ENCODE measurements at regions not wholly inside any gene's neighbourhood (a gene's known extent, or its start where the extent isn't known, plus 50 kb on each side); places are given as distances from the start of the nearest gene placed in this dataset.

DNA sequence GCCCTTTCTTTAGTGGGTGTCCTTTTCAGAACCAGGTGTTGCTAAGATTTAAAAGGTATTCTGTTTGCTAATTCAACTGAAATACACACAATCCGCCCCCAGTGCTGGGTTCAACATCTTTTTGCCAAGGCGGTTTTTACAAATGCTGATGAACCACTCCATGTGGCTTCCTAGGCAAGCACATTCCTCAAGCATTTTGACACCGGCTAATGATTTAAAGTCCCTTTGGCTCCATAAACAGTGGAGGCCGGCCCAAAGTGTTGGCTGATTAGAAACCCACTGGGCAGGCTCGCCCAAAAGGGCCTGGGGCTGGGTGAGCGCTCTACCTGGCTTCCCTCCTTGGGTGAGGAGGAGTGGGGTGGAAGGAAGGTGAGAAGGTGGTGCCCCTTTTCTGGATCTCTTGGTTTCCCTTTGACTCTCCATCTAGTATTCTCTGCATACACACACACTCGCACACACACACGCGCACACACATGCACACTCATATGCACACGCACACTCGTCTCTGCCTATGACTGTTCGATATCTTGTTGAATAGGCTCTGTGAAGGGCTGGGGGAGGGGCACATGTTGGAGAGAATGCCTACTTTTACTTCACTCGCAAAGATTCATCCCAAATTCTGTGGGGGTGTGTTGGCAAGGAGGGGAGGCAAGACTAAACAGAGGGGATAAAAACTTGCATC is 66.7 kb upstream of the ARMC2 start:
- H3K79me2 ChIP-seq (replicated peaks; ENCODE audit: insufficient read depth, low read length), result no peaks in the 10 kb centered on the region
- H3K36me3 ChIP-seq (ENCODE audit: insufficient read depth, low read length), result no peaks in the 10 kb centered on the region
- peaks cover 18% of the 10 kb centered on the region for H3K27me3 ChIP-seq (ENCODE audit: insufficient read depth, low read depth, low read length)
- H4K20me1 ChIP-seq (ENCODE audit: insufficient read depth), result no peaks in the 10 kb centered on the region
- H3K4me2 ChIP-seq (ENCODE audit: low read length), result peak overlapping the region; percentile 85
- no peaks in the 10 kb centered on the region for H3K9me2 ChIP-seq (ENCODE audit: insufficient read depth, low read length)
- no peaks in the 10 kb centered on the region for H3K9me3 ChIP-seq (ENCODE audit: low read length)
- no peak overlapping the region for H3K9ac ChIP-seq (ENCODE audit: low read length)
- peak overlapping the region; percentile 64 for H3K4me3 ChIP-seq (ENCODE audit: low read length)
- TF ChIP-seq, protein P1, sequence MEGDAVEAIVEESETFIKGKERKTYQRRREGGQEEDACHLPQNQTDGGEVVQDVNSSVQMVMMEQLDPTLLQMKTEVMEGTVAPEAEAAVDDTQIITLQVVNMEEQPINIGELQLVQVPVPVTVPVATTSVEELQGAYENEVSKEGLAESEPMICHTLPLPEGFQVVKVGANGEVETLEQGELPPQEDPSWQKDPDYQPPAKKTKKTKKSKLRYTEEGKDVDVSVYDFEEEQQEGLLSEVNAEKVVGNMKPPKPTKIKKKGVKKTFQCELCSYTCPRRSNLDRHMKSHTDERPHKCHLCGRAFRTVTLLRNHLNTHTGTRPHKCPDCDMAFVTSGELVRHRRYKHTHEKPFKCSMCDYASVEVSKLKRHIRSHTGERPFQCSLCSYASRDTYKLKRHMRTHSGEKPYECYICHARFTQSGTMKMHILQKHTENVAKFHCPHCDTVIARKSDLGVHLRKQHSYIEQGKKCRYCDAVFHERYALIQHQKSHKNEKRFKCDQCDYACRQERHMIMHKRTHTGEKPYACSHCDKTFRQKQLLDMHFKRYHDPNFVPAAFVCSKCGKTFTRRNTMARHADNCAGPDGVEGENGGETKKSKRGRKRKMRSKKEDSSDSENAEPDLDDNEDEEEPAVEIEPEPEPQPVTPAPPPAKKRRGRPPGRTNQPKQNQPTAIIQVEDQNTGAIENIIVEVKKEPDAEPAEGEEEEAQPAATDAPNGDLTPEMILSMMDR (IDR thresholded peaks at IDR 0.05; ENCODE audit: poor library complexity, severe bottlenecking), result no peak
- TF ChIP-seq, protein P2, sequence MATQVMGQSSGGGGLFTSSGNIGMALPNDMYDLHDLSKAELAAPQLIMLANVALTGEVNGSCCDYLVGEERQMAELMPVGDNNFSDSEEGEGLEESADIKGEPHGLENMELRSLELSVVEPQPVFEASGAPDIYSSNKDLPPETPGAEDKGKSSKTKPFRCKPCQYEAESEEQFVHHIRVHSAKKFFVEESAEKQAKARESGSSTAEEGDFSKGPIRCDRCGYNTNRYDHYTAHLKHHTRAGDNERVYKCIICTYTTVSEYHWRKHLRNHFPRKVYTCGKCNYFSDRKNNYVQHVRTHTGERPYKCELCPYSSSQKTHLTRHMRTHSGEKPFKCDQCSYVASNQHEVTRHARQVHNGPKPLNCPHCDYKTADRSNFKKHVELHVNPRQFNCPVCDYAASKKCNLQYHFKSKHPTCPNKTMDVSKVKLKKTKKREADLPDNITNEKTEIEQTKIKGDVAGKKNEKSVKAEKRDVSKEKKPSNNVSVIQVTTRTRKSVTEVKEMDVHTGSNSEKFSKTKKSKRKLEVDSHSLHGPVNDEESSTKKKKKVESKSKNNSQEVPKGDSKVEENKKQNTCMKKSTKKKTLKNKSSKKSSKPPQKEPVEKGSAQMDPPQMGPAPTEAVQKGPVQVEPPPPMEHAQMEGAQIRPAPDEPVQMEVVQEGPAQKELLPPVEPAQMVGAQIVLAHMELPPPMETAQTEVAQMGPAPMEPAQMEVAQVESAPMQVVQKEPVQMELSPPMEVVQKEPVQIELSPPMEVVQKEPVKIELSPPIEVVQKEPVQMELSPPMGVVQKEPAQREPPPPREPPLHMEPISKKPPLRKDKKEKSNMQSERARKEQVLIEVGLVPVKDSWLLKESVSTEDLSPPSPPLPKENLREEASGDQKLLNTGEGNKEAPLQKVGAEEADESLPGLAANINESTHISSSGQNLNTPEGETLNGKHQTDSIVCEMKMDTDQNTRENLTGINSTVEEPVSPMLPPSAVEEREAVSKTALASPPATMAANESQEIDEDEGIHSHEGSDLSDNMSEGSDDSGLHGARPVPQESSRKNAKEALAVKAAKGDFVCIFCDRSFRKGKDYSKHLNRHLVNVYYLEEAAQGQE (IDR thresholded peaks at IDR 0.05; ENCODE audit: borderline replicate concordance), result no peak
- TF ChIP-seq MXI1 (conservative IDR thresholded peaks at IDR 0.05; ENCODE audit: poor library complexity, severe bottlenecking), result no peak
- no peak for TF ChIP-seq TAF1 (IDR thresholded peaks at IDR 0.05; ENCODE audit: low read depth)
- no peak for TF ChIP-seq EP300 (conservative IDR thresholded peaks at IDR 0.05; ENCODE audit: poor library complexity, severe bottlenecking)
- TF ChIP-seq RAD21 (conservative IDR thresholded peaks at IDR 0.05), result no peak
- TF ChIP-seq POLR2AphosphoS5 (IDR thresholded peaks at IDR 0.05), result no peak
- H2AFZ ChIP-seq (ENCODE audit: low read depth, low read length), result no peak overlapping the region
- no peak overlapping the region for H3K27ac ChIP-seq (ENCODE audit: low read length)
- no peaks in the 10 kb centered on the region for H3F3A ChIP-seq (ENCODE audit: insufficient read depth, low read length, poor library complexity, severe bottlenecking)

DNA sequence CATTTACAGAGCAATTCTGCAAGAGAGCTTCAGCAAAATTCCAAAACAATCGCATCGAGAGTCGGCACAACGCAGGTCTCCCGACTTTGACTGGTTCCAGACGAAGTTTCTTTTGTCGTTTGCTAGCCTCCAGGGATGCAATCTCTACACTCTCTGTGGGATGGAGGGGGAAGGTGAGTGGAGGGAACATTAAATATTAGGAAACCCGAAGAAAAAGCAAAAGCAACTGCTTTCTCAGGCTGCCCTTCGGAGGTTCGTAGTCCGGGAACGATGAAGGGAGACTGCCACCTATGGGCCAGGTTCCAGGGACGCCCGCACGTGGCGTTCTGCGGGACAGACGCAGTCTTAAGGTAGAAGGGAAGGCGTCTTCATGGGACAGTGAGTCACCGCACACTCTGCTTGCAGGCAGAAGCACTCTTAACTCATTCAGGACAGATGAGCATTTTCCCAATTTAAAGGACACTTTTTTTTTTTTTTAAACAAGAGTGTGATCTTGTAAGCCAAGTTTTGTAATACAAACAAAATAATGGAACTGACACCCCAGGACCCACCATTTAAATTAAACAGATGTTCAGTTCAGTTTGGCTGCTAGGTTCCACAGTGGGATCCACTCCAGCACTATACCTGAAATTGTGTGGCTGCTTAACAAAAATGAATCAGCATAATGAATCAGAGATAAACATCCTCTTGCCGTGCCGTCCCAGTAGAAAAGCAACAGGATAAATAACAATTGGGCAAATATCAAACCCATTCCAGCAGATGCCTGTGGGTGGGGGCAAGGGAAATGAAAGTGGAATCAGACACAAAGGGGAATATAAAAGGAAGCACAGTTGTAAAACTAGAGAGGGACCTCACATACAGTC is 65.8 kb upstream of the ARMC2 start:
- H2AFZ ChIP-seq (ENCODE audit: low read depth, low read length), result peak overlapping the region; percentile 35
- no peak for TF ChIP-seq EZH2 (IDR thresholded peaks at IDR 0.05; ENCODE audit: borderline replicate concordance, insufficient read depth, low read length, poor library complexity, severe bottlenecking)
- peak; percentile 82 for TF ChIP-seq RAD21 (conservative IDR thresholded peaks at IDR 0.05)
- no peak for TF ChIP-seq POLR2AphosphoS5 (IDR thresholded peaks at IDR 0.05)
- TF ChIP-seq, protein P2 (IDR thresholded peaks at IDR 0.05; ENCODE audit: borderline replicate concordance), result no peak
- TF ChIP-seq, protein P1 (IDR thresholded peaks at IDR 0.05; ENCODE audit: poor library complexity, severe bottlenecking), result peak; percentile 89
- TF ChIP-seq SMC3 (conservative IDR thresholded peaks at IDR 0.05; ENCODE audit: poor library complexity), result peak; percentile 80
- peak; percentile 42 for TF ChIP-seq MXI1 (conservative IDR thresholded peaks at IDR 0.05; ENCODE audit: poor library complexity, severe bottlenecking)
- no peak for TF ChIP-seq TAF1 (IDR thresholded peaks at IDR 0.05; ENCODE audit: low read depth)
- no peaks in the 10 kb centered on the region for H3K79me2 ChIP-seq (replicated peaks; ENCODE audit: insufficient read depth, low read length)
- peak overlapping the region; percentile 64 for H3K4me3 ChIP-seq (ENCODE audit: low read length)
- no peak overlapping the region for H3K27ac ChIP-seq (ENCODE audit: low read length)
- no peaks in the 10 kb centered on the region for H3K9me2 ChIP-seq (ENCODE audit: insufficient read depth, low read length)
- H3K4me2 ChIP-seq (ENCODE audit: low read length), result peak overlapping the region; percentile 85
- H4K20me1 ChIP-seq (ENCODE audit: insufficient read depth), result no peaks in the 10 kb centered on the region
- H3K27me3 ChIP-seq (ENCODE audit: insufficient read depth, low read depth, low read length), result peaks cover 18% of the 10 kb centered on the region
- no peak overlapping the region for H3K9ac ChIP-seq (ENCODE audit: low read length)
- no peaks in the 10 kb centered on the region for H3K36me3 ChIP-seq (ENCODE audit: insufficient read depth, low read length)
- no peaks in the 10 kb centered on the region for H3K9me3 ChIP-seq (ENCODE audit: low read length)
- H3F3A ChIP-seq (ENCODE audit: insufficient read depth, low read length, poor library complexity, severe bottlenecking), result no peaks in the 10 kb centered on the region

Data from neural cell (in vitro differentiated cells).